AG04450 (cell line): ENCODE measurements at regions not wholly inside any gene's neighbourhood (a gene's known extent, or its start where the extent isn't known, plus 50 kb on each side); places are given as distances from the start of the nearest gene placed in this dataset.
"Not testable (repeated sequence)": the region's sequence is repeated elsewhere in the genome, so short reads cannot be mapped to it uniquely, and the experiment has no call there.

ENCODE experiments used
- CTCF ChIA-PET: fragments of 300-600, 350-600 bp; formaldehyde crosslinking; extraction: SDS; loops from one replicate; lab custom pipeline; 2022; ENCODE audit warnings: antibody characterized with exemption, inconsistent platforms; lab: Charles Lee
- POLR2A ChIA-PET: fragments of 350-600 bp; formaldehyde crosslinking; extraction: SDS; loops from one replicate; lab custom pipeline; 2021; ENCODE audit warnings: antibody characterized with exemption, inconsistent platforms; lab: Yijun Ruan, JAX
- DNase-seq: peaks from one replicate; pipeline ENCODE4 v3.0.0-alpha.2; 2011; ENCODE audit warnings: low read depth, low spot score
- H3K27ac ChIP-seq: one replicate; pipeline ENCODE4 v1.5.1; 2012; ENCODE audit warnings: low read depth, low read length, control low read depth
- H3K27me3 ChIP-seq: one replicate; pipeline ENCODE4 v1.6.0; 2012; ENCODE audit warnings: low read length; ENCODE audit not compliant: control insufficient read depth, insufficient read depth
- H3K4me3 ChIP-seq: 2 replicates; pipeline ENCODE4 v1.5.1; 2011; ENCODE audit warnings: mild to moderate bottlenecking, low read depth, low read length, control low read depth
- H3K9me3 ChIP-seq: 2 replicates; pipeline ENCODE4 v1.5.1; 2012; ENCODE audit warnings: low read length; ENCODE audit not compliant: control insufficient read depth, insufficient read depth
- TF ChIP-seq, protein P1 (sequence below): IDR thresholded peaks from 2 replicates; pipeline ENCODE4 v1.5.1; 2011; ENCODE audit warnings: low read depth, low read length, control low read depth, inconsistent platforms

DNA sequence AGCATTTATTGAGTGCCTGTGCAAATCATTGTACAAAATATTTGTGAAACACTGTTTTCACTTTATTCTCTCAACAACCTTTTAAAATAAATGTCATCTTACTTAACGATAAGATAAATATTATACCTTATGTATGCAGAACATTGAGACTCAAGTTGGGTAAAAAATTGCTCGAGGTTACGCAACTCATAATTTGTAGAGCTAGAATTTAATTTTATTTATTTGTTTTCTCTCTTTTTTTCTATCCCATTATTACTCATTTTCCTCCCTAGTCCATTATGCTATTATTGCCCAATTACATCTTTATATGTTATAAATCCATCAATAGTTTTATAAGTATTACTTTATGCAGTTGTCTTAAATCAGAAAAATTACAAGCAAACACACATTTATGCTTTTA lies 77.4 kb upstream of the ELOVL5 start:
- POLR2A ChIA-PET = no interaction called here
- H3K27ac ChIP-seq = no peak overlapping the region
- H3K27me3 ChIP-seq = peaks cover 9% of the 10 kb centered on the region
- TF ChIP-seq, protein P1, sequence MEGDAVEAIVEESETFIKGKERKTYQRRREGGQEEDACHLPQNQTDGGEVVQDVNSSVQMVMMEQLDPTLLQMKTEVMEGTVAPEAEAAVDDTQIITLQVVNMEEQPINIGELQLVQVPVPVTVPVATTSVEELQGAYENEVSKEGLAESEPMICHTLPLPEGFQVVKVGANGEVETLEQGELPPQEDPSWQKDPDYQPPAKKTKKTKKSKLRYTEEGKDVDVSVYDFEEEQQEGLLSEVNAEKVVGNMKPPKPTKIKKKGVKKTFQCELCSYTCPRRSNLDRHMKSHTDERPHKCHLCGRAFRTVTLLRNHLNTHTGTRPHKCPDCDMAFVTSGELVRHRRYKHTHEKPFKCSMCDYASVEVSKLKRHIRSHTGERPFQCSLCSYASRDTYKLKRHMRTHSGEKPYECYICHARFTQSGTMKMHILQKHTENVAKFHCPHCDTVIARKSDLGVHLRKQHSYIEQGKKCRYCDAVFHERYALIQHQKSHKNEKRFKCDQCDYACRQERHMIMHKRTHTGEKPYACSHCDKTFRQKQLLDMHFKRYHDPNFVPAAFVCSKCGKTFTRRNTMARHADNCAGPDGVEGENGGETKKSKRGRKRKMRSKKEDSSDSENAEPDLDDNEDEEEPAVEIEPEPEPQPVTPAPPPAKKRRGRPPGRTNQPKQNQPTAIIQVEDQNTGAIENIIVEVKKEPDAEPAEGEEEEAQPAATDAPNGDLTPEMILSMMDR = no peak
- CTCF ChIA-PET = interaction anchor here (1.2 to 1.8 kb wide), 2 partner anchors 12 to 255 kb away, joined by 3 to 6 read pairs; no protein-coding TSS in a partner anchor
- no peak for DNase-seq
- no peaks in the 10 kb centered on the region for H3K9me3 ChIP-seq
- no peak overlapping the region for H3K4me3 ChIP-seq

DNA sequence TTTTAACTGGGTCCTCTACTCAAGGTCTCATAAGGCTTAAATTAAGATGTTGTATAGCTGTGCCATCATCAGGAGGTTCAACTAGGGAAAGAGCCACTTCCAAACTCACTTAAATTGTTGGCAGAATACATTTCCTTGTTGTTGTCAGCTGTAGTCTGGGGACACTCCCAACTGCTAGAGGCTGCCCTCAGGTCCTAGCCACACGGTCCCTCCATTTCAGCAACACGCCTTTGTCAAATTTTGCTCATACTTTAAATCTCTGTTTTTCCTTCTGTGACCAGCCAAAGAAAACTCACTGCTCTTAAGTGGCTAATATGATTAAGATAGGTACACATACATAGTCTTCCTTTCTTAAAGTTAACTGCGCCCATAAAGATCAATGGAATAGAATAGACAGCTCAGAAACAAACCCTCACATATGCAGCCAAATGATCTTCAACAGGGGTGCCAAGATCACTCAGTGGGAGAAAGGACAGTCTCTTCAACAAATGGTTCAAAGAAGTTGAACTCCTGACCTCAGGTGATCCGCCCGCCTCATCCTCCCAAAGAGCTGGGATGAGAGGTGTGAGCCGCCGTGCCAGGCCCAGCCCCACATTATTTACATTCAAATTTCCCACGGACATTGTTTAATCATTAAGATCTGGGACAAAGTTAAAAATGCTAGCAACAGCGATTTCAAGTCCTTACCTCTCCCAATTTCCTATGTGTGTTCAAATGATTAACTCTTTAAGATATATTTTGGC lies 76.4 kb upstream of the ELOVL5 start:
- no peak for DNase-seq
- Histone ChIP-seq H3K4me3 (no peak overlapping the region), H3K9me3 (no peaks in the 10 kb centered on the region), H3K27ac (no peak overlapping the region), H3K27me3 (peaks cover 10% of the 10 kb centered on the region)
- TF ChIP-seq, protein P1 = no peak
- ChIA-PET POLR2A (no interaction called here), CTCF (interaction anchor here (1.8 kb wide), 1 partner anchor 254 kb away, joined by 6 read pairs; no protein-coding TSS in a partner anchor)

DNA sequence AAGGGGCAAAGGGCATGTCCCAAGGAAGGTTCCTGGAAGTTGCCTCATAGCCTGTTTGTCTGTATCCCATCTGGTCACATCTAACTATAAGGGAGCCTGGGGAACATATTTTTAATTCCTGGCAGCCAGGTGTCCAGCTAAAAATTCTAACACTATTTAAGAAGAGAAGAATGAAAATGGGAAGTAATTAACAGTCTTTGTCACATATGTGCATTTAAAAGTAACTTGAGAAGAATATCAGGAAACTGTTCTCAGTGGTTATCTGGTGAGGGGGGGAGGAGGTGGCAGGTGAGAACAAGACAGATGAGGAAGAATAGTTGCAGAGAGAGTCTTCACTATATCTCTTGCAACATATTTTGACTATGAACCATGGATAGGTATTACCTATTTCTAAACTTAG lies 75.5 kb upstream of the ELOVL5 start:
- no peak overlapping the region for H3K27ac ChIP-seq
- CTCF ChIA-PET = no interaction called here
- TF ChIP-seq, protein P1 = no peak

DNA sequence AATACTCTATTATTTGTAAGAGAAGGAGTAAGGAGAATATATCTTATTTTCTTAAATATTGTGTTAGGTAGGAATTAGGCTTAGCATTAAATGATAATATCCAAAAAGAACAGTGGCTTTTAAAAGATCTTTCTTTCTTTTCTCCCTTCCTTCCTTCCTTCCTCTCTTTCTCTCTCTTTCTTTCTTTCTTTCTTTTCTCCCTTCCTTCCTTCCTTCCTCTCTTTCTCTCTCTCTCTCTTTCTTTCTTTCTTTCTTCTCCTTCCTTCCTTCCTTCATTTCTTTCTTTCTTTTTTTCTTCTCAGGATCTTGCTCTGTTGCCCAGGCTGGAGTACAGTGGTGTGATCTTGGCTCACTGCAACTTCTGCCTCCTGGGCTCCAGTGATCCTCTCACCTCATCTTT lies 74.8 kb upstream of the ELOVL5 start:
- peaks cover 19% of the 10 kb centered on the region for H3K27me3 ChIP-seq
- CTCF ChIA-PET = interaction anchor here (1.1 kb wide), 1 partner anchor 12 kb away, joined by 3 read pairs; no protein-coding TSS in a partner anchor
- DNase-seq, H3K4me3 ChIP-seq, H3K27ac ChIP-seq, POLR2A ChIA-PET, H3K9me3 ChIP-seq: not testable (repeated sequence)

More for the DNA sequence above, 75.5 kb upstream of the ELOVL5 start:
- no peak for DNase-seq
- no peaks in the 10 kb centered on the region for H3K9me3 ChIP-seq
- peaks cover 17% of the 10 kb centered on the region for H3K27me3 ChIP-seq
- H3K4me3 ChIP-seq = no peak overlapping the region
- POLR2A ChIA-PET = no interaction called here

DNA sequence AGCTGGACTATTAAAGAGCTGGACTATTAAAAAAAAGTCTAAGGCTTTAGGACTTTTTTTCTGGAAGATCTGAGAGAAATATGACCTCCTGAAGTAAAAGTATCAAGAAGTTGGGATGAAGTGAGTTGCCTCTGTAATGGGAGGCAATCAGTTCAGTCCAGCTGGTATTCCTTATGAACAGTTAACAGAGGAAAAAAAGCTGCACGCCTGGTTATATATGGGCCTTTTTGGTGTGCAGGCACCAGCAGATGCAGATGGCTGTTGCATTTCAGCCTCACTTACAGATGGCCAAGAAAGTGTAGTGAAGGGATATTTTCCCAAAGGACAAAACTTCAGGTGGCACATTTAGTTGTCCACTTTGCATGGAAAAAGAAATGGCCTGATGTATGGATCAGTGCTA lies 70.3 kb upstream of the ELOVL5 start:
- ChIA-PET POLR2A (no interaction called here), CTCF (interaction anchor here (0.9 kb wide), 1 partner anchor 248 kb away, joined by 3 read pairs; no protein-coding TSS in a partner anchor)
- TF ChIP-seq, protein P1 = no peak
- Histone ChIP-seq H3K4me3 (no peak overlapping the region), H3K27ac (no peak overlapping the region), H3K27me3 (peaks cover 30% of the 10 kb centered on the region), H3K9me3 (no peaks in the 10 kb centered on the region)
- no peak for DNase-seq
